Progenitor cell of endocrine pancreas (in vitro differentiated cells): ENCODE measurements at regions not wholly inside any gene's neighbourhood (a gene's known extent, or its start where the extent isn't known, plus 50 kb on each side); places are given as distances from the start of the nearest gene placed in this dataset.

Source experiments
- DNase-seq: peaks from one replicate; pipeline ENCODE4 v3.0.0; 2021; ENCODE audit warnings: low spot score; ENCODE audit not compliant: unreplicated experiment
- H3K27ac Mint-ChIP-seq: 2 replicates; pipeline ENCODE4 v1.8.0; 2021; ENCODE audit warnings: mild to moderate bottlenecking, moderate library complexity, mixed read lengths
- H3K27me3 Mint-ChIP-seq: 2 replicates; pipeline ENCODE4 v1.8.0; 2021; ENCODE audit warnings: mixed read lengths
- H3K36me3 Mint-ChIP-seq: 2 replicates; pipeline ENCODE4 v1.8.0; 2022; ENCODE audit warnings: mixed read lengths; ENCODE audit not compliant: insufficient read depth
- H3K4me1 Mint-ChIP-seq: 2 replicates; pipeline ENCODE4 v1.8.0; 2021; ENCODE audit warnings: low read depth, mixed read lengths
- H3K4me3 Mint-ChIP-seq: 2 replicates; pipeline ENCODE4 v1.8.0; 2021; ENCODE audit warnings: low read depth, mild to moderate bottlenecking, moderate library complexity, mixed read lengths
- H3K9me3 Mint-ChIP-seq: 2 replicates; pipeline ENCODE4 v1.8.0; 2021; ENCODE audit warnings: low read depth, mixed read lengths
- CTCF ChIP-seq: fragments of 200-600 bp; sonication (generic); IDR thresholded peaks from one replicate; pipeline ENCODE4 v1.5.0; 2021; ENCODE audit warnings: antibody characterized with exemption, mild to moderate bottlenecking; ENCODE audit not compliant: unreplicated experiment

- TF ChIP-seq CTCF, result no peak
- H3K4me1 Mint-ChIP-seq, result peaks cover 13% of the 10 kb centered on the region
- no peak for DNase-seq
Observed at GRCh38 chr11:34748036-34748435, 127.1 kb downstream of the EHF start.

GRCh38 chr11:34747251-34747650 lies 126.4 kb downstream of the EHF start:
- no peak for DNase-seq
- peaks cover 13% of the 10 kb centered on the region for H3K4me1 Mint-ChIP-seq
- no peak overlapping the region for H3K4me3 Mint-ChIP-seq
- H3K36me3 Mint-ChIP-seq, result peaks cover 24% of the 10 kb centered on the region
- no peak for TF ChIP-seq CTCF
- H3K27me3 Mint-ChIP-seq, result no peaks in the 10 kb centered on the region
- H3K27ac Mint-ChIP-seq, result no peak overlapping the region
- H3K9me3 Mint-ChIP-seq, result peaks cover 3% of the 10 kb centered on the region

More at GRCh38 chr11:34748036-34748435, 127.1 kb downstream of the EHF start:
- H3K36me3 Mint-ChIP-seq, result peaks cover 27% of the 10 kb centered on the region
- no peak overlapping the region for H3K4me3 Mint-ChIP-seq
- H3K27me3 Mint-ChIP-seq, result no peaks in the 10 kb centered on the region
- H3K9me3 Mint-ChIP-seq, result peaks cover under 1% of the 10 kb centered on the region
- H3K27ac Mint-ChIP-seq, result no peak overlapping the region

- H3K27me3 Mint-ChIP-seq, result no peaks in the 10 kb centered on the region
- H3K9me3 Mint-ChIP-seq, result peaks cover 17% of the 10 kb centered on the region
Observed at GRCh38 chr11:34745195-34745594, 124.3 kb downstream of the EHF start.

GRCh38 chr11:34744511-34744910 lies 123.6 kb downstream of the EHF start:
- H3K27ac Mint-ChIP-seq, result no peak overlapping the region
- H3K36me3 Mint-ChIP-seq, result peaks cover 35% of the 10 kb centered on the region

More at GRCh38 chr11:34745195-34745594, 124.3 kb downstream of the EHF start:
- no peak for DNase-seq
- Mint-ChIP-seq H3K4me1 (peaks cover 13% of the 10 kb centered on the region), H3K4me3 (no peak overlapping the region), H3K27ac (peak overlapping the region; percentile 15), H3K36me3 (peaks cover 35% of the 10 kb centered on the region)
- no peak for TF ChIP-seq CTCF

GRCh38 chr11:34738237-34738636 lies 117.3 kb downstream of the EHF start:
- H3K36me3 Mint-ChIP-seq, result peaks cover 68% of the 10 kb centered on the region
- H3K27ac Mint-ChIP-seq, result no peak overlapping the region
- H3K4me3 Mint-ChIP-seq, result no peak overlapping the region
- DNase-seq, result no peak
- TF ChIP-seq CTCF, result no peak
- peaks cover 46% of the 10 kb centered on the region for H3K9me3 Mint-ChIP-seq
- H3K27me3 Mint-ChIP-seq, result no peaks in the 10 kb centered on the region
- no peaks in the 10 kb centered on the region for H3K4me1 Mint-ChIP-seq

More at GRCh38 chr11:34744511-34744910, 123.6 kb downstream of the EHF start:
- TF ChIP-seq CTCF, result no peak
- Mint-ChIP-seq H3K27me3 (no peaks in the 10 kb centered on the region), H3K4me1 (peaks cover 13% of the 10 kb centered on the region), H3K9me3 (peaks cover 24% of the 10 kb centered on the region), H3K4me3 (no peak overlapping the region)
- no peak for DNase-seq
